ENCODE measurements at regions not wholly inside any gene's neighbourhood (a gene's known extent, or its start where the extent isn't known, plus 50 kb on each side); places are given as distances from the start of the nearest gene placed in this dataset.

DNA sequence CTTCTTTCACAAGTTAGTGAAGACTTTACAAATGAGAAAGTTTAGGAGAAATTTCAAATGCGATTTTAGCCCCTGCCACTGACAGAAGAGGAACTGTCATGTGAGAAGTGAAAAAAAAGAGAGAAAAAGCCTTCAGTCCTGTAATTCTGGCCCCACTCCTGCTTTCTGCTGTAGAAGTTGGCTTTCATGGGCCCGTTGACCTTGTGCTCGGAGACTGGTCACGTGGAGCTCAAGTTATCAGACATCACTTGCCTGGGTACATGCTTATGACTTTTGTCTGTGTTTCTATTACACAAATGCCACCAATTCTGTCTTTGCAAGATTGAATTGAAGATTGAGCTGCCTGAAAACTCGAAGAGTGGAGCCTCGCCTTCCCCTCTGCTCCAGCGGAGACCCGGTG lies 749.9 kb downstream of the BCL11A start:
- Histone ChIP-seq H3K9me3 (no peaks in the 10 kb centered on the region), H3K27me3 (no peaks in the 10 kb centered on the region), H3K4me1 (no peaks in the 10 kb centered on the region), H3K36me3 (no peaks in the 10 kb centered on the region), H3K4me3 (ENCODE audit: low read depth, low read length) (no peak overlapping the region)
- no peak for DNase-seq
- TF ChIP-seq, protein P1, sequence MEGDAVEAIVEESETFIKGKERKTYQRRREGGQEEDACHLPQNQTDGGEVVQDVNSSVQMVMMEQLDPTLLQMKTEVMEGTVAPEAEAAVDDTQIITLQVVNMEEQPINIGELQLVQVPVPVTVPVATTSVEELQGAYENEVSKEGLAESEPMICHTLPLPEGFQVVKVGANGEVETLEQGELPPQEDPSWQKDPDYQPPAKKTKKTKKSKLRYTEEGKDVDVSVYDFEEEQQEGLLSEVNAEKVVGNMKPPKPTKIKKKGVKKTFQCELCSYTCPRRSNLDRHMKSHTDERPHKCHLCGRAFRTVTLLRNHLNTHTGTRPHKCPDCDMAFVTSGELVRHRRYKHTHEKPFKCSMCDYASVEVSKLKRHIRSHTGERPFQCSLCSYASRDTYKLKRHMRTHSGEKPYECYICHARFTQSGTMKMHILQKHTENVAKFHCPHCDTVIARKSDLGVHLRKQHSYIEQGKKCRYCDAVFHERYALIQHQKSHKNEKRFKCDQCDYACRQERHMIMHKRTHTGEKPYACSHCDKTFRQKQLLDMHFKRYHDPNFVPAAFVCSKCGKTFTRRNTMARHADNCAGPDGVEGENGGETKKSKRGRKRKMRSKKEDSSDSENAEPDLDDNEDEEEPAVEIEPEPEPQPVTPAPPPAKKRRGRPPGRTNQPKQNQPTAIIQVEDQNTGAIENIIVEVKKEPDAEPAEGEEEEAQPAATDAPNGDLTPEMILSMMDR (IDR thresholded peaks at IDR 0.05; ENCODE audit: low read depth, low read length) = no peak

- H3K4me3 ChIP-seq (ENCODE audit: low read depth, low read length) = no peak overlapping the region
Observed at GRCh38 chr2:59798687-59799232, 754.7 kb downstream of the BCL11A start.

DNA sequence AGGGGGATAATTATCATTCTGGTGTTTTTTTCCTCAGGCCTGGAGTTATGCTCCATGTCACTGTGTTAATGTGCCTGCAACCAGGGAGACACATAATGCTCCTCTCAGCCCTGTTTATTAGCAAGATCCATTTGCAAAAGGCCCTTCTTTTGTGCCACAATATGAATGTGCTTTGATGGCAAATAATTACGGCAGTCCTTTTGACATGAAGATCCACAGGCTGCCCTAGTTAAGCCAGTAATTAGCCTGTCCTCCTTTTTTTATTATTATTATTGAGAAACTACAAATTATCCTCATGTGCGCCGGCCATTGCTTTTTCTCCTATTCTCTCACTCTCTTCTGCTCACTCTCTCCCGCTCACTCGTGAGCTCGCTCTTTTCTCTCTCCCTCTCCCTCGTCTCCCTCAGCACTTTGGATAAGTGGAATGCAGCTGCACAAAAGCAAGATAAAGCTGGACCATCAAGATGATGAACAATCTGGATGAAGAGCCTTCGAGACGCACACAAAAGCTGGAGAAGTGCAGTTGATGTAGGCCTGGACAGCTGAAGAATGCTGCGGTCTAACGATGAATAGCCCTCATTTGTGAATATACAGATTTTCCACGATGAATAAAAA lies 762.3 kb downstream of the BCL11A start:
- Histone ChIP-seq H3K9me3 (no peaks in the 10 kb centered on the region), H3K4me1 (no peaks in the 10 kb centered on the region), H3K36me3 (no peaks in the 10 kb centered on the region), H3K4me3 (ENCODE audit: low read depth, low read length) (no peak overlapping the region), H3K27me3 (no peaks in the 10 kb centered on the region)
- TF ChIP-seq, protein P1 (IDR thresholded peaks at IDR 0.05; ENCODE audit: low read depth, low read length) = no peak
- no peak for DNase-seq

More at GRCh38 chr2:59798687-59799232, 754.7 kb downstream of the BCL11A start:
- Histone ChIP-seq H3K4me1 (no peaks in the 10 kb centered on the region), H3K9me3 (no peaks in the 10 kb centered on the region), H3K27me3 (no peaks in the 10 kb centered on the region), H3K36me3 (no peaks in the 10 kb centered on the region)
- DNase-seq = no peak
- TF ChIP-seq, protein P1 (IDR thresholded peaks at IDR 0.05; ENCODE audit: low read depth, low read length) = no peak

DNA sequence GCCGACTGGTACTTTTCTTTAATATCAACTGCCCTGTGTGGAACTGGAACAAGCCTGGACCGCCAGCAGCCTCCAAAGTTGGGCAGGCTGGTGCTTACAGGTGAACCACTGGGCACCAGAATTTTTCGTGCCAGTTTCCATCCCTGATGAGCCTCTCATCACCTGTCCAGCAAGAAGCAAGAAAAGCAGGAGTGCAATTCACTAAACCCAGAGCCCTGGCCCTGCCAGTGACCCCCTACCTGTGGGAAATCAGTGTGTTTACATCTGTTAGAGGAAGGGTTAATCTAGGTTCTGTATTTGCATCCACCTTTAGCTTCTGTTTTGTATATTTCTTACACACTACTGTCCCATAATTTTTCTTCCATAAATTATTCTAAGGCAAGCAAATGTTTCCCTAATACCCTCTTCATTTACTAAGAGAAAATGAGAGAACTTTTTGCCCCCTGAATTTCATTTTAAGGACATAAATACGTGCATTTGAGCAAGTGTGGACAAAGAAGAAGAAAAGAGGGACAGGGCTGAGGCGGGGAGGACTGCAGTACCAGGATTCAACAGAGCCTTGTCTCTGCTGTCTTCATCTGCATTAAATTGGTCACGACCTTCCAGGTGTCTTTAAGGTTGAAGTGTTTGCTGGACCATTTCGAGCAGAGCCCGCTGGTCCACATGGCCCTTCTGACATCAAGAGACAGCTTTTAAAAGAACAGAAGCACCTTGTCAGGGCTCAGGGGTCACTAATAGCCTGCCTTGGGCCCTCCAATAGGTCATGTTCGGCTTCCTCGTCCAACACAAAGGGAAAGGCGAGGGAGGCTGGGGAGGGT lies 763.1 kb downstream of the BCL11A start:
- H3K9me3 ChIP-seq = no peaks in the 10 kb centered on the region
- no peak for DNase-seq
- H3K4me1 ChIP-seq = no peaks in the 10 kb centered on the region
- no peak overlapping the region for H3K4me3 ChIP-seq (ENCODE audit: low read depth, low read length)
- H3K36me3 ChIP-seq = no peaks in the 10 kb centered on the region
- no peaks in the 10 kb centered on the region for H3K27me3 ChIP-seq
- TF ChIP-seq, protein P1 (IDR thresholded peaks at IDR 0.05; ENCODE audit: low read depth, low read length) = no peak

DNA sequence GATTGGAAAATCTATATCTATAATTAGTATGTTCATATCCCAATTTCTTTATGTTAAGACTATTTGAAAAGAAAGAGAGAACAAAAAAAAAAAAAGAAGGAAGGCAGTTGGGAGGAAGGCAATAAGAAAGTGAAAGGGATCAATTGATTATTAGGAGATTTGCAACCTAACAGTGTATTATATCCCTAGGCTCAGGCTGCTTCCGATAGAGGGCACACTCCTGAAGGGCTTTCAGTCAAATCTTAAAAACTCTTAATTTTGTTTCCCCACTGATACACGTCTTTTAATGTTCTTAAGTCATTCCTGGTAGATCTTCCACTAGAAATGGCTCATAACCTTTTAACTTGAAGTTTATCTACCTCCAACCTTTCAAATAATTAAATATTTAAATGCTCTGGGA lies 763.9 kb downstream of the BCL11A start:
- Histone ChIP-seq H3K36me3 (no peaks in the 10 kb centered on the region), H3K9me3 (no peaks in the 10 kb centered on the region), H3K4me3 (ENCODE audit: low read depth, low read length) (no peak overlapping the region), H3K4me1 (no peaks in the 10 kb centered on the region), H3K27me3 (no peaks in the 10 kb centered on the region)
- TF ChIP-seq, protein P1 (IDR thresholded peaks at IDR 0.05; ENCODE audit: low read depth, low read length) = peak; percentile 33
- DNase-seq = no peak

DNA sequence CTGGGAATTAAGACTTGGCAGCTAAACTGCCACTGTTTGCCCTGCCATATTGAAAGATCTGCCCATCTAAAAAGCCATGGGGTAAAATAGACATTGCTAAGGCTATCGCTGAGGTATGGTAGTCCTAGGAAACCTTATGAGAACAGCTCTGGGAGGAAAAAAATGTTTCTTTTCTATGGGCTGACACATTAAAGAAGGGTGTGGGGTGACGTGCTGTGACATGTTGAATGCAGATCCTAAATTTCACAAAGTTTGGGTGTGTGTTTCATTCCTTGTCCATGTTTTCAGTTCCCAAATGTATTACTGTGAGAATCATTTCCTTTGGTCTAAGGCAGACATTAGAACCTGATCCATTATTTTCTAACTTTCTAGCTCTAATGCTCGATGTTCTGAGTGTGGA lies 766.4 kb downstream of the BCL11A start:
- DNase-seq = no peak
- TF ChIP-seq, protein P1 (IDR thresholded peaks at IDR 0.05; ENCODE audit: low read depth, low read length) = no peak
- no peaks in the 10 kb centered on the region for H3K36me3 ChIP-seq

More for the DNA sequence above, 766.4 kb downstream of the BCL11A start:
- Histone ChIP-seq H3K4me1 (no peaks in the 10 kb centered on the region), H3K27me3 (no peaks in the 10 kb centered on the region), H3K4me3 (ENCODE audit: low read depth, low read length) (no peak overlapping the region), H3K9me3 (no peaks in the 10 kb centered on the region)

All from BE2C (cell line).